Left ventricle myocardium inferior (tissue), 1 donor: ENCODE measurements at regions not wholly inside any gene's neighbourhood (a gene's known extent, or its start where the extent isn't known, plus 50 kb on each side); places are given as distances from the start of the nearest gene placed in this dataset.

ENCODE experiments used
- DNase-seq: peaks from one replicate; pipeline ENCODE4 v3.0.0-alpha.2; 2020
- H3K27ac ChIP-seq: fragments of 200-600 bp; replicated peaks from 2 replicates; pipeline ENCODE4 v1.8.0; 2021
- H3K27me3 ChIP-seq: fragments of 200-600 bp; 2 replicates; pipeline ENCODE4 v1.8.0; 2021; ENCODE audit warnings: low read depth
- H3K36me3 ChIP-seq: fragments of 200-600 bp; 2 replicates; pipeline ENCODE4 v1.8.0; 2021
- H3K4me1 ChIP-seq: fragments of 200-600 bp; 2 replicates; pipeline ENCODE4 v1.8.0; 2021
- H3K4me3 ChIP-seq: fragments of 200-600 bp; 2 replicates; pipeline ENCODE4 v1.8.0; 2021; ENCODE audit warnings: mild to moderate bottlenecking, moderate library complexity
- H3K9me3 ChIP-seq: fragments of 200-600 bp; replicated peaks from 2 replicates; pipeline ENCODE4 v1.8.0; 2021
- CTCF ChIP-seq: fragments of 200-600 bp; IDR thresholded peaks from 2 replicates; pipeline ENCODE4 v1.8.0; 2021; ENCODE audit warnings: antibody characterized with exemption, mild to moderate bottlenecking, borderline replicate concordance
- intact Hi-C: fragments of 100-400 bp; cut with micrococcal nuclease; formaldehyde crosslinking; loops from one replicate; pipeline ENCODE4 v1.11.0; 2022
- donor health status: DM: no; HTN: yes; CAD: no; lungs with severe emphysema.

- H3K27ac ChIP-seq = no peak overlapping the region
- no peaks in the 10 kb centered on the region for H3K9me3 ChIP-seq
- TF ChIP-seq CTCF = no peak
- intact Hi-C loops = no loop called here
- no peak overlapping the region for H3K4me3 ChIP-seq
- no peaks in the 10 kb centered on the region for H3K27me3 ChIP-seq
- DNase-seq = no peak
- H3K4me1 ChIP-seq = no peaks in the 10 kb centered on the region
- no peaks in the 10 kb centered on the region for H3K36me3 ChIP-seq
Observed at GRCh38 chr12:92349635-92350034, 204.0 kb upstream of the BTG1 start.

GRCh38 chr12:92342574-92342973 is 196.9 kb upstream of the BTG1 start:
- TF ChIP-seq CTCF = no peak
- no peak for DNase-seq
- H3K27ac ChIP-seq = no peak overlapping the region
- H3K36me3 ChIP-seq = no peaks in the 10 kb centered on the region
- H3K4me3 ChIP-seq = no peak overlapping the region
- peaks cover 7% of the 10 kb centered on the region for H3K4me1 ChIP-seq
- H3K9me3 ChIP-seq = no peaks in the 10 kb centered on the region
- intact Hi-C loops = no loop called here
- no peaks in the 10 kb centered on the region for H3K27me3 ChIP-seq

- no peak for TF ChIP-seq CTCF
Observed at GRCh38 chr12:92341065-92341668, 195.5 kb upstream of the BTG1 start.

GRCh38 chr12:92340441-92341064 is 194.9 kb upstream of the BTG1 start:
- intact Hi-C loops = no loop called here
- H3K27ac ChIP-seq = no peak overlapping the region

More at GRCh38 chr12:92341065-92341668, 195.5 kb upstream of the BTG1 start:
- intact Hi-C loops = no loop called here
- no peaks in the 10 kb centered on the region for H3K27me3 ChIP-seq
- H3K36me3 ChIP-seq = no peaks in the 10 kb centered on the region
- no peak for DNase-seq
- H3K4me1 ChIP-seq = peaks cover 16% of the 10 kb centered on the region
- no peaks in the 10 kb centered on the region for H3K9me3 ChIP-seq
- no peak overlapping the region for H3K27ac ChIP-seq
- no peak overlapping the region for H3K4me3 ChIP-seq

GRCh38 chr12:92340003-92340402 is 194.4 kb upstream of the BTG1 start:
- no peak for DNase-seq
- intact Hi-C loops = no loop called here
- TF ChIP-seq CTCF = no peak
- no peak overlapping the region for H3K27ac ChIP-seq
- H3K36me3 ChIP-seq = no peaks in the 10 kb centered on the region
- H3K4me3 ChIP-seq = no peak overlapping the region
- no peaks in the 10 kb centered on the region for H3K27me3 ChIP-seq
- H3K9me3 ChIP-seq = no peaks in the 10 kb centered on the region
- H3K4me1 ChIP-seq = peaks cover 23% of the 10 kb centered on the region

More at GRCh38 chr12:92340441-92341064, 194.9 kb upstream of the BTG1 start:
- no peaks in the 10 kb centered on the region for H3K36me3 ChIP-seq
- H3K9me3 ChIP-seq = no peaks in the 10 kb centered on the region
- H3K4me1 ChIP-seq = peaks cover 22% of the 10 kb centered on the region
- TF ChIP-seq CTCF = no peak
- no peak for DNase-seq
- H3K27me3 ChIP-seq = no peaks in the 10 kb centered on the region
- H3K4me3 ChIP-seq = no peak overlapping the region
